T-helper 17 cell (primary cell): ENCODE measurements at regions not wholly inside any gene's neighbourhood (a gene's known extent, or its start where the extent isn't known, plus 50 kb on each side); places are given as distances from the start of the nearest gene placed in this dataset.

Experiments used
- ATAC-seq: fragments of 150-1000 bp; cut with Tn5 transposase; 2 replicates; pipeline ENCODE4 v1.10.0; 2021; ENCODE audit warnings: mild to moderate bottlenecking, moderate library complexity
- DNase-seq, 3 donors: peaks; one replicate each; pipeline versions ENCODE4 v3.0.0 to v3.0.0-alpha.2; 2020 to 2021
- H3K9me3 ChIP-seq: one replicate; pipeline ENCODE4 v1.7.0; 2013; ENCODE audit warnings: low read length, mild to moderate bottlenecking; ENCODE audit not compliant: control insufficient read depth, poor library complexity, severe bottlenecking
- H3K27ac Mint-ChIP-seq: one replicate; pipeline ENCODE4 v1.8.0; 2022; ENCODE audit warnings: mild to moderate bottlenecking, moderate library complexity, mixed read lengths
- H3K27me3 Mint-ChIP-seq: one replicate; pipeline ENCODE4 v1.8.0; 2022; ENCODE audit warnings: mixed read lengths
- H3K36me3 Mint-ChIP-seq: one replicate; pipeline ENCODE4 v1.8.0; 2022; ENCODE audit warnings: low read depth, mixed read lengths
- H3K4me1 Mint-ChIP-seq: one replicate; pipeline ENCODE4 v1.8.0; 2022; ENCODE audit warnings: mild to moderate bottlenecking, mixed read lengths
- H3K4me3 Mint-ChIP-seq: one replicate; pipeline ENCODE4 v1.8.0; 2022; ENCODE audit warnings: mild to moderate bottlenecking, moderate library complexity, mixed read lengths

DNA sequence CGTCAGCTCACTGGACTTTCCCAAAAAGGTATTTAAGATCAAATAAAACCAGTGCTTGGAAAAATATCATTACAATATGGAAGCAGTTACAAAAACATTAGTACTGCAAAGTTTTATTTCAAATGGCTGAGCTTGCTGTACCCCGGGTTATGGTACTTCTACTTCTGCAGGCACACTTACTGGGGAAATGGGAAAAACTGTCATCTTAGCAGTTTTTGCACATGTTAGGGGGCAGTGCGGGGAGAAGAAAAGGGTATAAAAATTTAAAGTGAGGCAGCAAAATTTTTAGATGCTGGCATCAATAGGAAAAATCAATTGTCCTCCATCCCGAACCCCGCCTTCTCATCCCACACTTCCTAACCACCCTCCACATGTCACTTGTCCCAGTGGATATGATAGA lies 133.4 kb downstream of the ATG4C start:
- ATAC-seq (no peak), DNase-seq (no peak)
- H3K27me3 Mint-ChIP-seq: peaks cover 44% of the 10 kb centered on the region
- H3K36me3 Mint-ChIP-seq: no peaks in the 10 kb centered on the region
- H3K4me1 Mint-ChIP-seq: no peaks in the 10 kb centered on the region
- H3K27ac Mint-ChIP-seq: no peak overlapping the region
- H3K4me3 Mint-ChIP-seq: no peak overlapping the region
- no peaks in the 10 kb centered on the region for H3K9me3 ChIP-seq

GRCh38 chr1:62917805-62918204 lies 133.9 kb downstream of the ATG4C start:
- no peak overlapping the region for H3K27ac Mint-ChIP-seq

DNA sequence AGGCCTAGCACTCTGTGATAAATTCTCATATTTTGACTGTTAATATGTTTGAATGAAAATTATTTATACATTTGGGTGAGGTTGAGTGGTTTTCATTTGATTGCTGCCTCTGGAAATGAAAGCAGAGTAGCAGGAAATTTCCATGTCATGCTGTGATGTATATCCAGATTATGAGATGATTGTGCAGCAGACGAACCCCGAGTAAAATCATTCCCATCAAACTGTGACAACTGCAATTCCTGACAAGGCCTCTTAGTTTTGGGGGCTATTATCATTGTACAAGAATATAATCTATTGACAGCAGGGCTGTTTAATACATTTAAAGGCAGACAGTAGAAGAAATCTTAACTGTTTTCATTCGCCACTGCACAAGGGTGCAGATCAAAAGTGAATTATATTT lies 134.8 kb downstream of the ATG4C start:
- H3K9me3 ChIP-seq: no peaks in the 10 kb centered on the region
- ATAC-seq (no peak), DNase-seq (no peak)
- Mint-ChIP-seq H3K36me3 (no peaks in the 10 kb centered on the region), H3K27ac (no peak overlapping the region), H3K27me3 (peaks cover 35% of the 10 kb centered on the region), H3K4me1 (no peaks in the 10 kb centered on the region), H3K4me3 (no peak overlapping the region)

More at GRCh38 chr1:62917805-62918204, 133.9 kb downstream of the ATG4C start:
- no peak overlapping the region for H3K4me3 Mint-ChIP-seq
- H3K27me3 Mint-ChIP-seq: peaks cover 43% of the 10 kb centered on the region
- no peaks in the 10 kb centered on the region for H3K4me1 Mint-ChIP-seq
- ATAC-seq (no peak), DNase-seq (no peak)
- no peaks in the 10 kb centered on the region for H3K36me3 Mint-ChIP-seq
- no peaks in the 10 kb centered on the region for H3K9me3 ChIP-seq

GRCh38 chr1:62922006-62922405 lies 138.1 kb downstream of the ATG4C start:
- Mint-ChIP-seq H3K4me1 (no peaks in the 10 kb centered on the region), H3K4me3 (no peak overlapping the region), H3K27me3 (peaks cover 27% of the 10 kb centered on the region), H3K27ac (no peak overlapping the region), H3K36me3 (no peaks in the 10 kb centered on the region)
- no peaks in the 10 kb centered on the region for H3K9me3 ChIP-seq
- DNase-seq: no peak
- no peak for ATAC-seq

GRCh38 chr1:62924983-62925790 lies 141.3 kb downstream of the ATG4C start:
- Mint-ChIP-seq H3K4me1 (no peaks in the 10 kb centered on the region), H3K36me3 (no peaks in the 10 kb centered on the region), H3K4me3 (no peak overlapping the region), H3K27me3 (peaks cover 17% of the 10 kb centered on the region), H3K27ac (no peak overlapping the region)
- no peak for DNase-seq
- no peak for ATAC-seq
- H3K9me3 ChIP-seq: no peaks in the 10 kb centered on the region

- ATAC-seq (no peak), DNase-seq (no peak)
- no peaks in the 10 kb centered on the region for H3K9me3 ChIP-seq
- no peaks in the 10 kb centered on the region for H3K4me1 Mint-ChIP-seq
- H3K4me3 Mint-ChIP-seq: no peak overlapping the region
- no peaks in the 10 kb centered on the region for H3K36me3 Mint-ChIP-seq
- H3K27me3 Mint-ChIP-seq: peaks cover 28% of the 10 kb centered on the region
- no peak overlapping the region for H3K27ac Mint-ChIP-seq
Measured at GRCh38 chr1:62926681-62927252, 142.8 kb downstream of the ATG4C start.

- ATAC-seq (no peak), DNase-seq (no peak)
- Mint-ChIP-seq H3K4me1 (no peaks in the 10 kb centered on the region), H3K4me3 (no peak overlapping the region), H3K27me3 (peaks cover 38% of the 10 kb centered on the region), H3K36me3 (no peaks in the 10 kb centered on the region), H3K27ac (no peak overlapping the region)
- H3K9me3 ChIP-seq: no peaks in the 10 kb centered on the region
Measured at GRCh38 chr1:62928885-62929284, 145.0 kb downstream of the ATG4C start.

DNA sequence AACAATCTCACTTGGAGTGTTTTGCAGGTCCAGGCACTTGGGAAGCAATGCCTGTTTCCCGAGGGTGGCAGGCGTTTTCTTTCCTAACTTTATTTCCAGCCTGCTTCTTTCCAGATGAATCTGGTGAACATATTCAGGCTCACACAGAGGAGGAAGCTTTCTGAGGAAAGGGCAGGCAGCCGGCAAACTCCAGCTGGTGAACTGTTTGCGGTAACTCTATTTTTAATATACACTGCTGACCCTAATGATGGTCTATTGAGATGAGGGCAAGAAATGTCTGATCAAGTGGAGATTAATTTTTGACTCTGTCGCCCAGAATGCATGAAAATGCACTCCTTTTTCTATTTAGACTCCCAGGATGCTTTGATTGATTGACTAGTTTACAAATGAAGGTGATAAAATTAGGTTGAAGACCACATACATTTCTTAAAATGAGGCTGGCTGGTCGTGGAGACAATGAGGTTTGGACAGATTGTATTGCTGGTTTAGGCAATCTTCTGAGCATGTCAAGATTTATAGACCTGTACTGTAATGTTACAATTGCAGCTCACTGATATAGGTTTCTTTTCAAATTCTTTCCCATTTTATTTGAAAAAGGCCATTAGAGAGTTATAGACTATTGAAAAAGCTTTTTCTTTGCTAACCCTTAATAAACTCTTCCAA lies 153.8 kb downstream of the ATG4C start:
- ATAC-seq (no peak), DNase-seq (no peak)
- H3K9me3 ChIP-seq: no peaks in the 10 kb centered on the region
- Mint-ChIP-seq H3K4me3 (no peak overlapping the region), H3K4me1 (no peaks in the 10 kb centered on the region), H3K36me3 (no peaks in the 10 kb centered on the region), H3K27ac (no peak overlapping the region), H3K27me3 (peaks cover 40% of the 10 kb centered on the region)

DNA sequence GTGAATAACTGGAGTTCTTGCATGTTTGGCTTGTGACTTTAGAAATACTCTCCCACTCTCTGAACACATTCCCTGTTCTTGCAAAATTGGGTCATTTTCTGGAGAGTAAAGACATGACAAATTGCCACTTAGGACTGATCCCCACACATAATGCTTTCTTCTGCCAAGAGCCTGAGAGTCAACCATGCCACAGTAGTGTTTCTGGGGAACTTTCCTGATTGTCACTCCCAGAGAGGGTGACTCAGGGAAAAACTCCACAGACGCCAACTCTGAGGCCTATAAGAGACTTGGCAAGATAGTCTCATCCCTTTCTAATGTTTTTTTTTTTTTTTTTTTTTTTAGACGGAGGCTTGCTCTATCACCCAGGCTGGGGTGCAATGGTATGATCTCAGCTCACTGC lies 157.8 kb downstream of the ATG4C start:
- no peaks in the 10 kb centered on the region for H3K9me3 ChIP-seq
- ATAC-seq (no peak), DNase-seq (no peak)
- no peak overlapping the region for H3K27ac Mint-ChIP-seq
- no peak overlapping the region for H3K4me3 Mint-ChIP-seq
- H3K36me3 Mint-ChIP-seq: no peaks in the 10 kb centered on the region
- H3K27me3 Mint-ChIP-seq: peaks cover 37% of the 10 kb centered on the region
- H3K4me1 Mint-ChIP-seq: no peaks in the 10 kb centered on the region

GRCh38 chr1:62946511-62946910 lies 162.6 kb downstream of the ATG4C start:
- H3K4me3 Mint-ChIP-seq: no peak overlapping the region
- H3K9me3 ChIP-seq: no peaks in the 10 kb centered on the region
- peaks cover 44% of the 10 kb centered on the region for H3K27me3 Mint-ChIP-seq
- DNase-seq (no peak), ATAC-seq (no peak)
- H3K27ac Mint-ChIP-seq: no peak overlapping the region
- no peaks in the 10 kb centered on the region for H3K4me1 Mint-ChIP-seq
- H3K36me3 Mint-ChIP-seq: no peaks in the 10 kb centered on the region

DNA sequence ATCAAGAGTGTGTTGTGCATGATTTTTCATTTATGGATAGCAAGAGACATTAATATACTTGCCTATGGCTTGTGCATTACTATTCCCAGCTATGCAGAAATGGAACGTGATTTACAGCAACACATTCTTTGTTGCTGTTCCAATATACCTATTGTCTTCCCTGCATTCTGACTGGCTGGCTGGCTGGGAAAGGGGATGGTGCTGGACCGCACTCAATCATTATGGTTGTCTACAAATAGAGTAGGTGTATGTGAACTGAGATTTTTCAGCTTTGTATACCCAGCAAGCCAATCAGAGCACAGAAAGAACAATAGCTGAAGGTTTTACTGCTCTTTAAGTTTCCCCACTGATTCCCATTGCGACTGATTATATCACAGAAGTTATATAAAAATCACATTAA lies 167.5 kb downstream of the ATG4C start:
- Mint-ChIP-seq H3K36me3 (no peaks in the 10 kb centered on the region), H3K27me3 (peaks cover 53% of the 10 kb centered on the region), H3K4me3 (no peak overlapping the region), H3K4me1 (no peaks in the 10 kb centered on the region), H3K27ac (no peak overlapping the region)
- DNase-seq: no peak
- no peak for ATAC-seq
- no peaks in the 10 kb centered on the region for H3K9me3 ChIP-seq

GRCh38 chr1:62952596-62952995 lies 168.7 kb downstream of the ATG4C start:
- no peaks in the 10 kb centered on the region for H3K9me3 ChIP-seq
- Mint-ChIP-seq H3K27me3 (peaks cover 63% of the 10 kb centered on the region), H3K27ac (no peak overlapping the region), H3K4me1 (no peaks in the 10 kb centered on the region), H3K36me3 (no peaks in the 10 kb centered on the region), H3K4me3 (no peak overlapping the region)
- no peak for ATAC-seq
- no peak for DNase-seq

- Mint-ChIP-seq H3K27me3 (peaks cover 60% of the 10 kb centered on the region), H3K27ac (no peak overlapping the region), H3K4me1 (no peaks in the 10 kb centered on the region), H3K36me3 (no peaks in the 10 kb centered on the region), H3K4me3 (no peak overlapping the region)
- DNase-seq: no peak
- no peak for ATAC-seq
- H3K9me3 ChIP-seq: no peaks in the 10 kb centered on the region
Measured at GRCh38 chr1:62953633-62954032, 169.7 kb downstream of the ATG4C start.
